GM12878 (cell line): ENCODE measurements at regions not wholly inside any gene's neighbourhood (a gene's known extent, or its start where the extent isn't known, plus 50 kb on each side); places are given as distances from the start of the nearest gene placed in this dataset.

Experiments used
- ATAC-seq: fragments of 200-7000 bp; cut with Tn5 transposase; 3 replicates; pipeline ENCODE4 v1.9.1; 2020; ENCODE audit warnings: mild to moderate bottlenecking, moderate library complexity
- BruUV-seq: library from RNA; stranded (reverse); fragments of 400-500 nt; replicated peaks from 2 replicates; lab custom pipeline; 2021; lab: Mats Ljungman, UMichigan
- CTCF ChIA-PET: fragments of 300-600 bp; sonication (Branson Sonifier 250); formaldehyde crosslinking; extraction: SDS; loops from one replicate; lab custom pipeline; 2021; ENCODE audit warnings: inconsistent platforms; lab: Yijun Ruan, JAX
- POLR2A ChIA-PET: fragments of 350-600 bp; formaldehyde crosslinking; extraction: SDS; loops from one replicate; lab custom pipeline; 2021; ENCODE audit warnings: inconsistent platforms; lab: Charles Lee
- RAD21 ChIA-PET: fragments of 300-600 bp; sonication (Branson Sonifier 250); formaldehyde crosslinking; loops from one replicate; lab custom pipeline; 2023; ENCODE audit warnings: antibody characterized with exemption; ENCODE audit not compliant: unreplicated experiment; lab: Charles Lee
- SMC1A ChIA-PET: fragments of 300-600 bp; sonication (Branson Sonifier 250); formaldehyde crosslinking; loops from one replicate; lab custom pipeline; 2023; ENCODE audit not compliant: unreplicated experiment, uncharacterized antibody; lab: Charles Lee
- DNase-seq: peaks from one replicate; pipeline ENCODE4 v3.0.0-alpha.2; 2011; ENCODE audit warnings: low read depth, low spot score
- FAIRE-seq: peaks from 3 replicates; lab custom pipeline; 2011; peaks lifted over from hg19 to GRCh38; lab: Jason Lieb, UNC
- H2AFZ ChIP-seq: 2 replicates; pipeline ENCODE4 v1.6.0; 2011; ENCODE audit warnings: low read depth, low read length, control low read depth; ENCODE audit not compliant: control insufficient read depth
- H3K27ac ChIP-seq: 2 replicates; pipeline ENCODE4 v1.5.1; 2011; ENCODE audit warnings: control low read depth; ENCODE audit not compliant: control insufficient read depth, insufficient read depth
- H3K27me3 ChIP-seq, 2 experiments: replicated peaks in 1 of 2; 2 replicates each; pipeline versions ENCODE4 v1.6.0 to v1.6.1; 2011; ENCODE audit warnings: low read length in 1 of 2; ENCODE audit not compliant: control insufficient read depth in 2 of 2, insufficient read depth in 2 of 2
- H3K36me3 ChIP-seq, 2 experiments: 2 replicates each; pipeline ENCODE4 v1.5.1; 2011; ENCODE audit warnings: low read length in 1 of 2; ENCODE audit not compliant: control insufficient read depth in 2 of 2, insufficient read depth in 2 of 2
- H3K4me1 ChIP-seq: 2 replicates; pipeline ENCODE4 v1.6.1; 2011; ENCODE audit warnings: mild to moderate bottlenecking, low read length, moderate library complexity, mixed read lengths; ENCODE audit not compliant: control insufficient read depth, insufficient read depth
- H3K4me2 ChIP-seq: 2 replicates; pipeline ENCODE4 v1.6.0; 2011; ENCODE audit warnings: control low read depth; ENCODE audit not compliant: control insufficient read depth, insufficient read depth
- H3K4me3 ChIP-seq: fragments of 200-600 bp; sonication (generic); 2 replicates; pipeline ENCODE4 v1.5.1; 2016
- H3K79me2 ChIP-seq: 2 replicates; pipeline ENCODE4 v1.6.0; 2011; ENCODE audit warnings: low read length; ENCODE audit not compliant: control insufficient read depth, insufficient read depth
- H3K9ac ChIP-seq: 2 replicates; pipeline ENCODE4 v1.8.0; 2011; ENCODE audit warnings: low read length, control low read depth, mixed read lengths; ENCODE audit not compliant: control insufficient read depth, insufficient read depth
- H3K9me3 ChIP-seq: replicated peaks from 3 replicates; pipeline ENCODE4 v1.5.1; 2011; ENCODE audit warnings: mild to moderate bottlenecking, low read length; ENCODE audit not compliant: control insufficient read depth, insufficient read depth
- H4K20me1 ChIP-seq: 2 replicates; pipeline ENCODE4 v1.6.0; 2011; ENCODE audit not compliant: control insufficient read depth, insufficient read depth
- ATF3 ChIP-seq: IDR thresholded peaks from 2 replicates; pipeline ENCODE4 v1.6.1; 2011; ENCODE audit warnings: low read depth, mild to moderate bottlenecking, low read length, moderate library complexity, borderline replicate concordance; ENCODE audit errors: extremely low read depth
- CBFB ChIP-seq: IDR thresholded peaks from 2 replicates; pipeline ENCODE4 v1.6.1; 2016; ENCODE audit warnings: antibody characterized with exemption, low read depth
- IRF5 ChIP-seq: fragments of 450-650 bp; IDR thresholded peaks from 2 replicates; pipeline ENCODE4 v1.6.1; 2017; ENCODE audit warnings: borderline replicate concordance
- RB1 ChIP-seq: fragments of 450-650 bp; formaldehyde crosslinking; IDR thresholded peaks from 2 replicates; pipeline ENCODE4 v1.6.1; 2017; ENCODE audit warnings: mild to moderate bottlenecking, borderline replicate concordance
- RCOR1 ChIP-seq: conservative IDR thresholded peaks from 2 replicates; pipeline ENCODE4 v1.6.1; 2012; ENCODE audit warnings: low read depth, low read length, improper control_type of control experiment
- REST ChIP-seq: IDR thresholded peaks from 2 replicates; pipeline ENCODE4 v1.6.1; 2012; ENCODE audit warnings: mild to moderate bottlenecking, low read depth, low read length
- SMAD5 ChIP-seq: IDR thresholded peaks from 2 replicates; pipeline ENCODE4 v1.6.1; 2016; ENCODE audit warnings: antibody characterized with exemption, low read depth
- SUZ12 ChIP-seq: fragments of 200-600 bp; sonication (generic); IDR thresholded peaks from one replicate; pipeline ENCODE4 v1.6.1; 2018; ENCODE audit warnings: antibody characterized with exemption, mild to moderate bottlenecking; ENCODE audit not compliant: unreplicated experiment
- WRNIP1 ChIP-seq: IDR thresholded peaks from 2 replicates; pipeline ENCODE4 v1.6.1; 2011; ENCODE audit warnings: low read depth, low read length, improper control_type of control experiment, borderline replicate concordance
- WGBS: methylation state at CpG from one replicate; pipeline ENCODE4 v1.1.6; 2016; ENCODE audit warnings: low lambda C conversion rate; ENCODE audit not compliant: insufficient replicate concordance, insufficient coverage; ENCODE audit errors: missing lambda C conversion rate; 5-methylcytosine and 5-hydroxymethylcytosine counted together
- in situ Hi-C: fragments of 300-500 bp; cut with MboI; formaldehyde crosslinking; loops from 9 replicates; pipeline ENCODE4 v1.14.3; 2018; ENCODE audit warnings: mixed read lengths
- intact Hi-C: fragments of 100-400 bp; cut with micrococcal nuclease; formaldehyde crosslinking; loops from one replicate; pipeline ENCODE4 v1.14.2; 2022; ENCODE audit not compliant: unreplicated experiment

- Histone ChIP-seq H3K9me3 (no peaks in the 10 kb centered on the region), H3K36me3 (no peaks in the 10 kb centered on the region), H2AFZ (no peak overlapping the region), H4K20me1 (no peaks in the 10 kb centered on the region), H3K4me2 (no peak overlapping the region), H3K27ac (no peak overlapping the region), H3K79me2 (no peaks in the 10 kb centered on the region), H3K4me3 (no peak overlapping the region), H3K9ac (no peak overlapping the region), H3K27me3 (no peaks in the 10 kb centered on the region), H3K4me1 (no peaks in the 10 kb centered on the region)
- 42% methylated on average over 1 of the region's 1 CpG for WGBS
- RAD21 ChIA-PET, result interaction anchor here (1.4 kb wide), 1 partner anchor 197 kb away, joined by 4 read pairs; no protein-coding TSS in a partner anchor
- intact Hi-C loops (loop anchor here (10.0 kb wide), 2 partner anchors 165 to 535 kb away; no protein-coding TSS in a partner anchor), in situ Hi-C loops (no loop called here)
- SMC1A ChIA-PET, result interaction anchor here (0.6 to 5.9 kb wide), 3 partner anchors 13 to 196 kb away, joined by 3 to 29 read pairs (median 3); no protein-coding TSS in a partner anchor
- ATAC-seq (no peak), DNase-seq (no peak), FAIRE-seq (no peak)
- BruUV-seq, result no TSS peak
- POLR2A ChIA-PET, result no interaction called here
- CTCF ChIA-PET, result interaction anchor here (3.2 to 7.8 kb wide), 2 partner anchors 165 to 195 kb away, joined by 20 to 107 read pairs; no protein-coding TSS in a partner anchor
- TF ChIP-seq RCOR1 (no peak), CBFB (no peak), REST (no peak), SMAD5 (no peak), ATF3 (no peak), RB1 (no peak), WRNIP1 (no peak), SUZ12 (no peak), IRF5 (no peak)
Measured at GRCh38 chr21:17389311-17389710, 123.5 kb upstream of the CXADR start.
